ENCODE measurements at regions not wholly inside any gene's neighbourhood (a gene's known extent, or its start where the extent isn't known, plus 50 kb on each side); places are given as distances from the start of the nearest gene placed in this dataset.
"Not testable (repeated sequence)": the region's sequence is repeated elsewhere in the genome, so short reads cannot be mapped to it uniquely, and the experiment has no call there.

DNA sequence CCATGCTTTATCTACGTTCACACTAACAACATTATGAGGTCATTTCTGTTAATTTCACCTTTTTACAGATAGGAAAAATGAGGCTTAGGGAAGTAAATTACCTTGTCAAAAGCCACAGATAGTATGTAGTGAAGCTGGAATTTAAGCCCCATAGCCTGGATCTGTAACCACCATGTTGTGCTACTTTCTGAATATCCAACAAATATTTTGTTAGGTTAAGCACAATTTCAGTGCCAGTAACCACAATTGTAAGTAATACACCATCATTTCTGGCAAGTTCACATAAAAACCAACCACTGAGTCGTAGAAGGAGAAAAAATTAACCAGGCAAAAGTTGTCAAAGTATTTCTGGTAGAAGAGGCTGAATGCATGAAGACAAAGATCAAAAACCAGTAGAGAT is 593.1 kb upstream of the CAMK1G start:
- Histone ChIP-seq H3K4me3 (ENCODE audit: low read length) (no peak overlapping the region), H3K27me3 (ENCODE audit: control insufficient read depth, insufficient read depth, low read length) (no peaks in the 10 kb centered on the region), H3K36me3 (ENCODE audit: control insufficient read depth, insufficient read depth, low read length) (no peaks in the 10 kb centered on the region), H3K4me1 (ENCODE audit: control insufficient read depth, insufficient read depth, low read length) (peaks cover 4% of the 10 kb centered on the region), H3K9me3 (replicated peaks; ENCODE audit: control insufficient read depth, low read depth, low read length) (no peaks in the 10 kb centered on the region), H3K27ac (ENCODE audit: low read length) (no peak overlapping the region)
- WGBS (ENCODE audit: insufficient coverage): no CpG with 5 or more reads among the region's 2 CpGs
- DNase-seq: no peak

DNA sequence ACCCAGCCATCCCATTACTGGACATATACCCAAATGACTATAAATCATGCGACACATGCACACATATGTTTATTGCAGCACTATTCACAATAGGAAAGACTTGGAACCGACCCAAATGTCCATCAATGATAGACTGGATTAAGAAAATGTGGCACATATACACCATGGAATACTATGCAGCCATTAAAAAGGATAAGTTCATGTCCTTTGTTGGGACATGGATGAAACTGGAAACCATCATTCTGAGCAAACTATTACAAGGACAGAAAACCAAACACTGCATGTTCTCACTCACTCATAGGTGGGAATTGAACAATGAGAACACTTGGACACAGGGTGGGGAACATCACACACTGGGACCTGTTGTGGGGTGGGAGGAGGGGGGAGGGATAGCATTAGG is 586.5 kb upstream of the CAMK1G start:
- not testable (repeated sequence) for H3K4me3 ChIP-seq (ENCODE audit: low read length); DNase-seq; H3K27me3 ChIP-seq (ENCODE audit: control insufficient read depth, insufficient read depth, low read length); H3K27ac ChIP-seq (ENCODE audit: low read length); H3K36me3 ChIP-seq (ENCODE audit: control insufficient read depth, insufficient read depth, low read length); H3K4me1 ChIP-seq (ENCODE audit: control insufficient read depth, insufficient read depth, low read length); H3K9me3 ChIP-seq (replicated peaks; ENCODE audit: control insufficient read depth, low read depth, low read length)
- WGBS (ENCODE audit: insufficient coverage): no CpG with 5 or more reads among the region's 2 CpGs

DNA sequence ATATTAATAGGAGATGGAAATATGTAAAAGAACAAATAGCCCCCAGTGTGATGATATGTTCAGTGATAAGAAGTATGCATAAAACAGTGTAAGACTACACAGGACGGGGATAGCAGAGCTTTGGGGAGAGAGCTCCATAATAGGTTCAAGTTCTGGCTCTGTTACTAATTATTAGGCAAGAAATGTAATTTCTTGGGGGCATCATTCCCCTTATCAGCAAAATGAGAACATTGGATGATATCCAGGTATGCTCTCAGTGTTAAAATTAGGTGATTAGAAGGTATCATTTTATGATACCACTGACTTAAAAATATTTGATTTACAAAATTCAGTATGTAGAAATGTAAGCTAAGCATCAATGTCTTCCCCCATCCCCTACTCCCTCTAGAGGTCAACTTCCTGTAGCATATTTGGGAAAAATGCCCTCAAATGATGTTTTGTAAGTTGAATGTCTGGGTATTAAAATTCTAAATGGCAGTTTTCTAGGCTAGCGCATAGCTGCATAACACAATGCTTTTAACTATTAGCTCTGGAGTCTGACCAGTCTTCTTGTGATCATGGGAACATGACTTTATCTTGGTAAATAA is 585.7 kb upstream of the CAMK1G start:
- DNase-seq: no peak

GRCh38 chr1:209008586-209008985 is 574.9 kb upstream of the CAMK1G start:
- no peaks in the 10 kb centered on the region for H3K36me3 ChIP-seq (ENCODE audit: control insufficient read depth, insufficient read depth, low read length)
- H3K4me1 ChIP-seq (ENCODE audit: control insufficient read depth, insufficient read depth, low read length): no peaks in the 10 kb centered on the region
- H3K27me3 ChIP-seq (ENCODE audit: control insufficient read depth, insufficient read depth, low read length): no peaks in the 10 kb centered on the region
- no CpG with 5 or more reads among the region's 1 CpG for WGBS (ENCODE audit: insufficient coverage)
- H3K9me3 ChIP-seq (replicated peaks; ENCODE audit: control insufficient read depth, low read depth, low read length): no peaks in the 10 kb centered on the region
- no peak for DNase-seq
- H3K27ac ChIP-seq (ENCODE audit: low read length): no peak overlapping the region
- H3K4me3 ChIP-seq (ENCODE audit: low read length): no peak overlapping the region

More for the DNA sequence above, 585.7 kb upstream of the CAMK1G start:
- H3K9me3 ChIP-seq (replicated peaks; ENCODE audit: control insufficient read depth, low read depth, low read length): no peaks in the 10 kb centered on the region
- no CpG with 5 or more reads among the region's 2 CpGs for WGBS (ENCODE audit: insufficient coverage)
- H3K27me3 ChIP-seq (ENCODE audit: control insufficient read depth, insufficient read depth, low read length): no peaks in the 10 kb centered on the region
- no peaks in the 10 kb centered on the region for H3K36me3 ChIP-seq (ENCODE audit: control insufficient read depth, insufficient read depth, low read length)
- H3K4me1 ChIP-seq (ENCODE audit: control insufficient read depth, insufficient read depth, low read length): no peaks in the 10 kb centered on the region
- no peak overlapping the region for H3K27ac ChIP-seq (ENCODE audit: low read length)
- no peak overlapping the region for H3K4me3 ChIP-seq (ENCODE audit: low read length)

DNA sequence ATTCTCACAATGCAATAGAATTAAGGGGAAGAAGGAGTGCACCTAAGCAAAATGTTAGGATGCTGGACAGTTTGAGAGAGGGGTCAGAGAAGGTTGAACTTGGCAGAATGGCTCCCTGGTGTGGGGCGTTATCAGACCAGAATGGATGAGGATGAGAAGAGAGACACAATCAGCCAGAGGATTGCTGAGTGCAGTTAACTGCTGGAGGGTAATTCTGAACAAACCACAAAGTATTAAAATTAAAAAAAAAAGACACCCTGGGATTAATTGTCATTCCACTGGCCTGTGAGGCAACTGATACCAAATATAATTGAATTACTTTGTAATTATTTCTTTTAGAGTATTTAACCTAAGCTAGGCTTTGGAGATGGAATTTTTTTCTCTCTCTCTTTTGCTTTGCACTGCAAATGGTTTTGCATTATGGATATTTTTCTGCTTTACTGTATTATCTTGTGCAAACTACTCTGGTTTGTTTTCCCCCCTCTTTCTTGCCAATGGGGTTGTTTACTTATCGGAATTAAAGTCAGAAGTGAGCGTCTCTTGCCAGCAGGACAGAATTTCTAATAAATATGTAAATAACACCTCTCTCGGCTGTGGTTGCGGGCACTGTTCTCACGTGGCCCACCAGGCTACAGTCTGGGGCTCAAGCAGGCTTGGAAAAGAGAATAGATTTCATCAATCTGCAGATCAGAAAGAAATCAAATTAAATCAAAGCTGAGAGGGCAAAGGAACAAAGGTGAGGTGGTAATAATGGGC is 572.9 kb upstream of the CAMK1G start:
- Histone ChIP-seq H3K4me1 (ENCODE audit: control insufficient read depth, insufficient read depth, low read length) (no peaks in the 10 kb centered on the region), H3K9me3 (replicated peaks; ENCODE audit: control insufficient read depth, low read depth, low read length) (no peaks in the 10 kb centered on the region), H3K4me3 (ENCODE audit: low read length) (no peak overlapping the region), H3K27me3 (ENCODE audit: control insufficient read depth, insufficient read depth, low read length) (no peaks in the 10 kb centered on the region), H3K36me3 (ENCODE audit: control insufficient read depth, insufficient read depth, low read length) (no peaks in the 10 kb centered on the region), H3K27ac (ENCODE audit: low read length) (no peak overlapping the region)
- no peak for DNase-seq
- WGBS (ENCODE audit: insufficient coverage): 80% methylated on average over 1 of the region's 6 CpGs

DNA sequence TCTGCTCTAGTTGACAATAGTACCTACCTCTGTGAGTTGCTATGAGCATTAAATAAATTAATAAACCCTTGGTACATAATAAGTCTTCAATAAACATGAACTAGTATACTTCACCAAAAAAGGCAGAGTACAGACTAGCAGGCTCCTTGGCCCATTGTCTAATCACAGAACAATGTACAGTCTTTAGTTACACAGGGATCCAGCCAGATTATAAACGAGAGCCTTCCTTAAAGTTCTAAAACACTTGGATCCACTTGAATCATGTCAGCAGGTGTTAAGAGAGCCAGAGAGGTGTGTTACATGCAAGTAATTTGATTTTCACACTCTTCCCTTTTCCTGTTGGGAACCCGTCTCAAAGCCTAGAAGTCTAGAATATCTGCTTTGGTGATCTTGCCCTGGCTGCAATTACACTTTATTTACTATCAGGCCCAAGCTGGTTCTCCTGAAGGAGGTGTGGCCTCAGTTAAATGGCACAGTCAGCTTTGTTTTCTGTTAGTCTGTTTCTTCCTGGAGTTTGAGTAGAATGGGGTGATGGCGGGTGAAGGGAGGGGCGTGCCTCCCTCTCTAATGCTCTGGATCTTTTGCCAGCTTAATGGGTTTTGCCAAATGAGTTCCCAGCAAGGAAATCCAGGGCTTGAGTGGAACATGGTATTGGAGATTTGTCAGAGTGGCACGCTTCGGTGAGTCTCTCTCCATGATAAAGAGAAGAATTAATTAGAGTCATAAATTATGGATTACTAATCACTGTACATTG is 570.9 kb upstream of the CAMK1G start:
- H3K4me1 ChIP-seq (ENCODE audit: control insufficient read depth, insufficient read depth, low read length): no peaks in the 10 kb centered on the region
- no peak overlapping the region for H3K27ac ChIP-seq (ENCODE audit: low read length)
- no peaks in the 10 kb centered on the region for H3K9me3 ChIP-seq (replicated peaks; ENCODE audit: control insufficient read depth, low read depth, low read length)
- no peaks in the 10 kb centered on the region for H3K36me3 ChIP-seq (ENCODE audit: control insufficient read depth, insufficient read depth, low read length)
- WGBS (ENCODE audit: insufficient coverage): 96% methylated on average over 2 of the region's 6 CpGs
- H3K27me3 ChIP-seq (ENCODE audit: control insufficient read depth, insufficient read depth, low read length): no peaks in the 10 kb centered on the region
- DNase-seq: no peak
- no peak overlapping the region for H3K4me3 ChIP-seq (ENCODE audit: low read length)

GRCh38 chr1:209015092-209015491 is 568.4 kb upstream of the CAMK1G start:
- no peak for DNase-seq
- Histone ChIP-seq H3K27me3 (ENCODE audit: control insufficient read depth, insufficient read depth, low read length) (no peaks in the 10 kb centered on the region), H3K4me3 (ENCODE audit: low read length) (no peak overlapping the region)

GRCh38 chr1:209021622-209022021 is 561.9 kb upstream of the CAMK1G start:
- Histone ChIP-seq H3K4me1 (ENCODE audit: control insufficient read depth, insufficient read depth, low read length) (no peaks in the 10 kb centered on the region), H3K9me3 (replicated peaks; ENCODE audit: control insufficient read depth, low read depth, low read length) (peaks cover 2% of the 10 kb centered on the region), H3K4me3 (ENCODE audit: low read length) (no peak overlapping the region), H3K27me3 (ENCODE audit: control insufficient read depth, insufficient read depth, low read length) (no peaks in the 10 kb centered on the region), H3K27ac (ENCODE audit: low read length) (no peak overlapping the region), H3K36me3 (ENCODE audit: control insufficient read depth, insufficient read depth, low read length) (no peaks in the 10 kb centered on the region)
- DNase-seq: no peak

More at GRCh38 chr1:209015092-209015491, 568.4 kb upstream of the CAMK1G start:
- no peaks in the 10 kb centered on the region for H3K36me3 ChIP-seq (ENCODE audit: control insufficient read depth, insufficient read depth, low read length)
- H3K4me1 ChIP-seq (ENCODE audit: control insufficient read depth, insufficient read depth, low read length): no peaks in the 10 kb centered on the region
- H3K27ac ChIP-seq (ENCODE audit: low read length): no peak overlapping the region
- no peaks in the 10 kb centered on the region for H3K9me3 ChIP-seq (replicated peaks; ENCODE audit: control insufficient read depth, low read depth, low read length)

DNA sequence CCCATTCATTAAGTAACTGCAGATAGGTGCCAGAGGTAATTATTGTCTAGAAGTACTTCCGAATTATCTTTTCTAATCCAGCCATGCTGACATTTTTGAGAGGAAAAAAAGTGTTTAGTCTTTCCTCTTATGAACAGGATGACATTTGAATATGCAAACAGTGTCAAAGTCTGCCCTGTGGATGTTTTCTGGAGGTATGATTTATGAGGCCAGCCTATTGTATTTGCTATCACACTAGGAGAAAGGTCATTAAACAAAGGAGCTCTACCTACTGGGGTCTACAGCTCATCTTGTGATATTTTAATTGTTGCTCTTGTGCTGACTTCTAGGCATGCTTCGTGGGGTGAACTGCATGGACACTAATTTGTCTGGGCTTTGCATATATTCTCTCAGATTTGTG is 559.7 kb upstream of the CAMK1G start:
- no peaks in the 10 kb centered on the region for H3K4me1 ChIP-seq (ENCODE audit: control insufficient read depth, insufficient read depth, low read length)
- H3K27ac ChIP-seq (ENCODE audit: low read length): no peak overlapping the region
- no peak for DNase-seq
- H3K36me3 ChIP-seq (ENCODE audit: control insufficient read depth, insufficient read depth, low read length): no peaks in the 10 kb centered on the region
- no peaks in the 10 kb centered on the region for H3K27me3 ChIP-seq (ENCODE audit: control insufficient read depth, insufficient read depth, low read length)
- no peak overlapping the region for H3K4me3 ChIP-seq (ENCODE audit: low read length)
- peaks cover 2% of the 10 kb centered on the region for H3K9me3 ChIP-seq (replicated peaks; ENCODE audit: control insufficient read depth, low read depth, low read length)
- 86% methylated on average over 1 of the region's 2 CpGs for WGBS (ENCODE audit: insufficient coverage)

DNA sequence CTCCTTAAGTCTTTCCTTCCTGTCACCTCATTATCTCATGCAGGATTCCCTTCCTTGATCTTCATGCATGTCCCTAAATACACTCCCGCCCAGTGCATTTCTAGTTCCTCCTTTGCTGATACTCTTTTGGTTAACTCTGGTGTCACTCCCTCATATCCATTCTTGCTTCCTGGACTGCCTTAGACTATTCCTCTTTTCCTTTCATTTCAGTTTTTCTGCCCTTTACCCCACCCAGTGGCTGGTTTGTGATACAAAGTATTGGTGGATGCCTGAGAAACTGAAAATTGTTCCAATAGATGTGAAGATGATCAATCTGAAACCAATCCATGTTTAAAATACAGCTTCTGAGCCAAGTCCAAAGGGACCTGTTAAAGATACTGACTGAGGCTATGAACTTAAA is 553.8 kb upstream of the CAMK1G start:
- Histone ChIP-seq H3K9me3 (replicated peaks; ENCODE audit: control insufficient read depth, low read depth, low read length) (no peaks in the 10 kb centered on the region), H3K4me1 (ENCODE audit: control insufficient read depth, insufficient read depth, low read length) (no peaks in the 10 kb centered on the region), H3K36me3 (ENCODE audit: control insufficient read depth, insufficient read depth, low read length) (no peaks in the 10 kb centered on the region), H3K4me3 (ENCODE audit: low read length) (no peak overlapping the region), H3K27ac (ENCODE audit: low read length) (no peak overlapping the region), H3K27me3 (ENCODE audit: control insufficient read depth, insufficient read depth, low read length) (no peaks in the 10 kb centered on the region)
- no peak for DNase-seq
- WGBS (ENCODE audit: insufficient coverage): 91% methylated on average over 1 of the region's 1 CpG
